AG09309 (cell line): ENCODE measurements at regions not wholly inside any gene's neighbourhood (a gene's known extent, or its start where the extent isn't known, plus 50 kb on each side); places are given as distances from the start of the nearest gene placed in this dataset.
"Not testable (repeated sequence)": the region's sequence is repeated elsewhere in the genome, so short reads cannot be mapped to it uniquely, and the experiment has no call there.

Experiments used
- DNase-seq: peaks from one replicate; pipeline ENCODE4 v3.0.0-alpha.2; 2010; ENCODE audit warnings: low read depth
- H3K4me3 ChIP-seq: 2 replicates; pipeline ENCODE4 v1.5.1; 2011; ENCODE audit warnings: mild to moderate bottlenecking, low read depth, low read length, moderate library complexity; ENCODE audit not compliant: control insufficient read depth
- TF ChIP-seq, protein P1 (sequence below): IDR thresholded peaks from 2 replicates; pipeline ENCODE4 v1.5.1; 2011; ENCODE audit warnings: mild to moderate bottlenecking, low read depth, low read length, inconsistent platforms; ENCODE audit not compliant: insufficient read depth, control insufficient read depth; ENCODE audit errors: missing control alignments

DNA sequence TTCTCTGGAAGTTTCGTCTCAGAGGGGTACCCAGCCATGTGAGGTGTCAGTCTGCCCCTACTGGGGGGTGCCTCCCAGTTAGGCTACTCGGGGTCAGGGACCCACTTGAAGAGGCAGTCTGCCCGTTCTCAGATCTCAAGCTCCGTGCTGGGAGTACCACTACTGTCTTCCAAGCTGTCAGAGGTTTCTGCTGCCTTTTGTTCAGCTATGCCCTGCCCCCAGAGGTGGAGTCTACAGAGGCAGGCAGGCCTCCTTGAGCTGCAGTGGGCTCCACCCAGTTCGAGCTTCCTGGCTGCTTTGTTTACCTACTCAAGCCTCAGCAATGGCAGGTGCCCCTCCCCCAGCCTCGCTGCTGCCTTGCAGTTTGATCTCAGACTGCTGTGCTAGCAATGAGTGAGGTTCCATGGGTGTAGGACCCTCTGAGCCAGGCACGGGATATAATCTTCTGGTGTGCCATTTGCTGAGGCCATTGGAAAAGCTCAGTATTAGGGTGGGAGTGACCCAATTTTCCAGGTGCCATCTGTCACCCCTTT, 71.0 kb upstream of the SH3GLB1 start:
- H3K4me3 ChIP-seq, DNase-seq: not testable (repeated sequence)

- TF ChIP-seq, protein P1, sequence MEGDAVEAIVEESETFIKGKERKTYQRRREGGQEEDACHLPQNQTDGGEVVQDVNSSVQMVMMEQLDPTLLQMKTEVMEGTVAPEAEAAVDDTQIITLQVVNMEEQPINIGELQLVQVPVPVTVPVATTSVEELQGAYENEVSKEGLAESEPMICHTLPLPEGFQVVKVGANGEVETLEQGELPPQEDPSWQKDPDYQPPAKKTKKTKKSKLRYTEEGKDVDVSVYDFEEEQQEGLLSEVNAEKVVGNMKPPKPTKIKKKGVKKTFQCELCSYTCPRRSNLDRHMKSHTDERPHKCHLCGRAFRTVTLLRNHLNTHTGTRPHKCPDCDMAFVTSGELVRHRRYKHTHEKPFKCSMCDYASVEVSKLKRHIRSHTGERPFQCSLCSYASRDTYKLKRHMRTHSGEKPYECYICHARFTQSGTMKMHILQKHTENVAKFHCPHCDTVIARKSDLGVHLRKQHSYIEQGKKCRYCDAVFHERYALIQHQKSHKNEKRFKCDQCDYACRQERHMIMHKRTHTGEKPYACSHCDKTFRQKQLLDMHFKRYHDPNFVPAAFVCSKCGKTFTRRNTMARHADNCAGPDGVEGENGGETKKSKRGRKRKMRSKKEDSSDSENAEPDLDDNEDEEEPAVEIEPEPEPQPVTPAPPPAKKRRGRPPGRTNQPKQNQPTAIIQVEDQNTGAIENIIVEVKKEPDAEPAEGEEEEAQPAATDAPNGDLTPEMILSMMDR: no peak
- no peak overlapping the region for H3K4me3 ChIP-seq
- no peak for DNase-seq
These were observed 70.5 kb upstream of the SH3GLB1 start for GRCh38 chr1:86633921-86634320.

DNA sequence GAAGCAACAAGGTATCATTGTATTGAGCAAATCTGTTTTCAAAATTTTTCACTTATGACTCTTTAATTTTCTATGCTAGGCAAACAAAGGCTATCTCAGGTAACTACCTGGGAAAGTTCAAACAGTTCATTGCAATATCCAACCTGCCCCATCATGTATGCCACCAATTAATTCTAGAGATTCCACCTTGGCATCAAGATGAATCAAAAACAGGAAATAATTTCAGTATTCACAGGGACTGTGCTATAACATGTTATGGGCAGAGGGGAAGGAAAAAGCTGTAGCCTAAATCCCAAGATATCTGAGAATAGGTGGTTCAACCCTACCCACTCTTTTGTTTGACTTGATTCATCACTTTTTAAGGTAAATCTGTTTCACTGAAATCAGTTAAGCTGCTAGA, 67.5 kb upstream of the SH3GLB1 start:
- TF ChIP-seq, protein P1: no peak
- no peak for DNase-seq
- H3K4me3 ChIP-seq: no peak overlapping the region

GRCh38 chr1:86640161-86640670, 64.2 kb upstream of the SH3GLB1 start:
- DNase-seq: no peak
- TF ChIP-seq, protein P1: no peak
- H3K4me3 ChIP-seq: no peak overlapping the region

- no peak for DNase-seq
- no peak overlapping the region for H3K4me3 ChIP-seq
- TF ChIP-seq, protein P1: no peak
These were observed 63.1 kb upstream of the SH3GLB1 start for GRCh38 chr1:86641318-86641717.

DNA sequence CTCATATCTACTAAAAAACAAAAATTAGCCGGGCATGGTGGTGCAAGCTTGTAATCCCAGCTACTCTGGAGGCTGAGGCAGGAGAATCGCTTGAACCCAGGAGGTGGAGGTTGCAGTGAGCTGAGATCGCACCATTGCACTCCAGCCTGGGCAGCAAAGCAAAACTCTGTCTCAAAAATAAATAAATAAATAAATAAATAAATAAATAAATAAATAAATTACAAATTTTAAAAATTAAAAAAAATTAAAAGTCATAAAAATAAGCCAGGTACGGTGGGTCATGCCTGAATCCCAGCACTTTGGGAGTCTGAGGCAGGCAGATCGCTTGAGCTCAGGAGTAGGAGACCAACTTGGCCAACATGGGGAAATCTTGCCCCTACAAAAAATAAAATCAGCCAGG, 59.7 kb upstream of the SH3GLB1 start:
- H3K4me3 ChIP-seq: not testable (repeated sequence)

DNA sequence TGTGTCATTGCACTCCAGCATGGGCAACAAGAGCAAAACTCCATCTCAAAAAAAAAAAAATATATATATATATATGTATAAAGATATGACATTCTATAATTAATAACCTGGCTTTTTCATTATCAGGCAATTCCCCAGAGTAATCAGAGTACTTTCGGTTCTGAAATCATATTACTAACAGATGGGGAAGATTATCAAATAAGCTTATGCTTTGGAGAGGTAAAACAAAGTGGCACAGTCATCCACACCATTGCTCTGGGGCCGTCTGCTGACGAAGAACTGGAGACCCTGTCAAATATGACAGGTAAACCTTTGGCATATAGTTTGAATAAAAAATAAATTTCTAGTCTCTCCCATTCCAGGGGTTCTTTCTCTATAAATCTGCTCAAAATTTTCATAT, 58.5 kb upstream of the SH3GLB1 start:
- TF ChIP-seq, protein P1: no peak
- no peak for DNase-seq
- no peak overlapping the region for H3K4me3 ChIP-seq

More for the DNA sequence above, 59.7 kb upstream of the SH3GLB1 start:
- DNase-seq: not testable (repeated sequence)

DNA sequence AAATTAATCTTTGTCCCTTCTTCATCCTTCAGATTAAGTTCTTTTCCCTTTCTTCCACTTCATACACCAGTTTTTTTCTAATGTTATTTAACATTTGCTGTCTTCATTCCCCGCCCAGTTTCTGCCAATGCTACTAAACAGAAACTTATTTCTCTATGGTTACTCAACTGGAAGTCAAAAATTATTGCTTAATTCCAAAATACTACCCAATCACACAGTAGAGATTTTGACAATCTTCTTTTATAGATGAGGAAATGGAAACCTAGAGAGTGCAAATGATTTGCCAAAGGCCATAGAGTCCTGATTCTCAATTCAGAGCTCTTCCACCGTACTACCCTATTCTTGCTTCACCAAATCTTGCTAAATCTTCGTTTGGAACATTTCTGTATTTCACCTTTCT, 58.1 kb upstream of the SH3GLB1 start:
- TF ChIP-seq, protein P1: no peak
- no peak overlapping the region for H3K4me3 ChIP-seq
- no peak for DNase-seq
